MM.1S (cell line): ENCODE measurements at regions not wholly inside any gene's neighbourhood (a gene's known extent, or its start where the extent isn't known, plus 50 kb on each side); places are given as distances from the start of the nearest gene placed in this dataset.

Source experiments
- DNase-seq: peaks from one replicate; pipeline ENCODE4 v3.0.0-alpha.2; 2015
- H2AFZ ChIP-seq: fragments of 300-600 bp; sonication (generic); 2 replicates; pipeline ENCODE4 v1.6.0; 2016; ENCODE audit warnings: antibody characterized with exemption, low read length
- H3F3A ChIP-seq: fragments of 300-600 bp; sonication (generic); 2 replicates; pipeline ENCODE4 v1.6.1; 2016; ENCODE audit warnings: mild to moderate bottlenecking, antibody characterized with exemption, low read length, moderate library complexity, mixed read lengths; ENCODE audit not compliant: insufficient read depth
- H3K27ac ChIP-seq: fragments of 300-600 bp; sonication (generic); 2 replicates; pipeline ENCODE4 v1.5.1; 2016; ENCODE audit warnings: mild to moderate bottlenecking, low read length
- H3K27me3 ChIP-seq: fragments of 300-600 bp; sonication (generic); replicated peaks from 2 replicates; pipeline ENCODE4 v1.6.0; 2016; ENCODE audit warnings: low read length; ENCODE audit not compliant: insufficient read depth
- H3K36me3 ChIP-seq: fragments of 300-600 bp; sonication (generic); replicated peaks from 2 replicates; pipeline ENCODE4 v1.6.1; 2016; ENCODE audit warnings: mild to moderate bottlenecking, low read length, mixed read lengths; ENCODE audit not compliant: insufficient read depth
- H3K4me1 ChIP-seq: fragments of 300-600 bp; sonication (generic); 2 replicates; pipeline ENCODE4 v1.6.1; 2016; ENCODE audit warnings: low read length, mixed read lengths
- H3K4me2 ChIP-seq: fragments of 300-600 bp; sonication (generic); 2 replicates; pipeline ENCODE4 v1.6.0; 2016; ENCODE audit warnings: low read depth, low read length
- H3K4me3 ChIP-seq: fragments of 300-600 bp; sonication (generic); 2 replicates; pipeline ENCODE4 v1.5.1; 2016; ENCODE audit warnings: low read length, mixed read lengths
- H3K79me2 ChIP-seq: fragments of 300-600 bp; sonication (generic); 2 replicates; pipeline ENCODE4 v1.6.1; 2016; ENCODE audit warnings: mixed run types, low read length, mixed read lengths
- H3K9ac ChIP-seq: fragments of 300-600 bp; sonication (generic); 2 replicates; pipeline ENCODE4 v1.6.1; 2016; ENCODE audit warnings: low read length, mixed read lengths
- H3K9me2 ChIP-seq: fragments of 300-600 bp; sonication (generic); replicated peaks from 2 replicates; pipeline ENCODE4 v1.6.1; 2016; ENCODE audit warnings: mild to moderate bottlenecking, low read length, mixed read lengths; ENCODE audit not compliant: insufficient read depth
- H3K9me3 ChIP-seq: fragments of 300-600 bp; sonication (generic); replicated peaks from 2 replicates; pipeline ENCODE4 v1.6.1; 2016; ENCODE audit warnings: mild to moderate bottlenecking, low read length, mixed read lengths; ENCODE audit not compliant: insufficient read depth
- H4K20me1 ChIP-seq: fragments of 300-600 bp; sonication (generic); 2 replicates; pipeline ENCODE4 v1.6.1; 2016; ENCODE audit warnings: mild to moderate bottlenecking, low read length, moderate library complexity, mixed read lengths; ENCODE audit not compliant: insufficient read depth
- CTCF ChIP-seq: fragments of 300-600 bp; sonication (generic); IDR thresholded peaks from 2 replicates; pipeline ENCODE4 v1.5.1; 2016; ENCODE audit warnings: antibody characterized with exemption, low read length, mixed read lengths
- EZH2 ChIP-seq: fragments of 300-600 bp; sonication (generic); optimal IDR thresholded peaks from 2 replicates; pipeline ENCODE3; 2017; ENCODE audit warnings: low read depth, mild to moderate bottlenecking, antibody characterized with exemption, low read length, mixed read lengths
- EZH2phosphoT487 ChIP-seq: fragments of 300-600 bp; sonication (generic); IDR thresholded peaks from 2 replicates; pipeline ENCODE4 v1.6.1; 2018; ENCODE audit warnings: antibody characterized with exemption, low read length

- TF ChIP-seq EZH2 = no peak
- no peak for TF ChIP-seq CTCF
- no peak for TF ChIP-seq EZH2phosphoT487
- Histone ChIP-seq H4K20me1 (no peaks in the 10 kb centered on the region), H3K4me3 (no peak overlapping the region), H3K4me1 (no peaks in the 10 kb centered on the region), H3K9me3 (no peaks in the 10 kb centered on the region), H3K27me3 (no peaks in the 10 kb centered on the region; the same call in 1 of the 2 replicates), H3K9ac (no peak overlapping the region), H2AFZ (no peak overlapping the region), H3K27ac (no peak overlapping the region), H3F3A (no peaks in the 10 kb centered on the region), H3K79me2 (no peaks in the 10 kb centered on the region), H3K9me2 (no peaks in the 10 kb centered on the region), H3K4me2 (no peak overlapping the region), H3K36me3 (no peaks in the 10 kb centered on the region)
- no peak for DNase-seq
Observed at GRCh38 chr12:4034921-4035320, 161.7 kb upstream of the PARP11 start.

GRCh38 chr12:4032924-4033615, 159.9 kb upstream of the PARP11 start:
- Histone ChIP-seq H2AFZ (no peak overlapping the region), H3K4me2 (no peak overlapping the region), H3K4me1 (no peaks in the 10 kb centered on the region), H3F3A (no peaks in the 10 kb centered on the region), H3K36me3 (no peaks in the 10 kb centered on the region), H3K4me3 (no peak overlapping the region), H3K9me2 (no peaks in the 10 kb centered on the region), H3K27me3 (no peaks in the 10 kb centered on the region; the same call in 1 of the 2 replicates), H3K9me3 (no peaks in the 10 kb centered on the region), H3K79me2 (no peaks in the 10 kb centered on the region), H3K9ac (no peak overlapping the region), H3K27ac (no peak overlapping the region), H4K20me1 (no peaks in the 10 kb centered on the region)
- no peak for DNase-seq
- TF ChIP-seq EZH2 (no peak), EZH2phosphoT487 (no peak), CTCF (no peak)

- Histone ChIP-seq H3K36me3 (no peaks in the 10 kb centered on the region), H2AFZ (no peak overlapping the region), H3K27ac (no peak overlapping the region), H3K9me2 (no peaks in the 10 kb centered on the region), H3K27me3 (no peaks in the 10 kb centered on the region; the same call in 1 of the 2 replicates), H3K4me3 (no peak overlapping the region), H3K4me1 (no peaks in the 10 kb centered on the region), H3K9me3 (no peaks in the 10 kb centered on the region), H3K79me2 (no peaks in the 10 kb centered on the region), H3K4me2 (peak overlapping the region; percentile 44), H3F3A (no peaks in the 10 kb centered on the region), H3K9ac (no peak overlapping the region), H4K20me1 (no peaks in the 10 kb centered on the region)
- no peak for DNase-seq
- TF ChIP-seq CTCF (no peak), EZH2phosphoT487 (no peak), EZH2 (no peak)
Observed at GRCh38 chr12:4031703-4032291, 158.6 kb upstream of the PARP11 start.
